Vagina (tissue), 2 donors: ENCODE measurements at regions not wholly inside any gene's neighbourhood (a gene's known extent, or its start where the extent isn't known, plus 50 kb on each side); places are given as distances from the start of the nearest gene placed in this dataset.

Source experiments
- DNase-seq, 2 donors: peaks; one replicate each; pipeline ENCODE4 v3.0.0-alpha.2; 2017; ENCODE audit errors: extremely low spot score in 2 of 2
- H3K27ac ChIP-seq: fragments of 200-600 bp; sonication (generic); one replicate; pipeline ENCODE4 v1.5.1; 2019
- H3K27me3 ChIP-seq: fragments of 200-600 bp; sonication (generic); one replicate; pipeline ENCODE4 v1.5.1; 2019
- H3K36me3 ChIP-seq, 2 donors: fragments of 200-600 bp; sonication (generic); one replicate each; pipeline ENCODE4 v1.5.1; 2017 to 2019
- H3K4me1 ChIP-seq: fragments of 200-600 bp; sonication (generic); one replicate; pipeline ENCODE4 v1.5.1; 2019
- H3K4me3 ChIP-seq, 2 donors: fragments of 200-600 bp; sonication (generic); 1 replicate in 1 of 2; 2 replicates in 1 of 2; pipeline ENCODE4 v1.5.1; 2016 to 2019
- H3K9me3 ChIP-seq: fragments of 200-600 bp; sonication (generic); one replicate; pipeline ENCODE4 v1.5.1; 2019
- POLR2A ChIP-seq, 2 donors: fragments of 450-650 bp; IDR thresholded peaks; one replicate each; pipeline ENCODE4 v1.6.1; 2017; ENCODE audit warnings: antibody characterized with exemption in 2 of 2, mild to moderate bottlenecking in 2 of 2, moderate library complexity in 2 of 2
- POLR2AphosphoS5 ChIP-seq, 2 donors: sonication (generic); formaldehyde crosslinking; IDR thresholded peaks; one replicate each; pipeline ENCODE4 v1.9.0; 2017; ENCODE audit warnings: antibody characterized with exemption in 2 of 2, mild to moderate bottlenecking in 2 of 2, low read depth in 1 of 2; ENCODE audit not compliant: insufficient read depth in 1 of 2
- intact Hi-C: fragments of 100-400 bp; cut with DNase I; formaldehyde crosslinking; loops from one replicate; pipeline ENCODE4 v1.15.1; 2023
- TF ChIP-seq, protein P1 (sequence below), 3 experiments: fragments of 450-650 bp in 2 of 3; fragments of 200-600 bp in 1 of 3; sonication (generic) in 1 of 3; IDR thresholded peaks; one replicate each; pipeline ENCODE4 v1.5.1; 2017 to 2019; ENCODE audit warnings: antibody characterized with exemption in 3 of 3, mild to moderate bottlenecking in 2 of 3, moderate library complexity in 2 of 3

DNA sequence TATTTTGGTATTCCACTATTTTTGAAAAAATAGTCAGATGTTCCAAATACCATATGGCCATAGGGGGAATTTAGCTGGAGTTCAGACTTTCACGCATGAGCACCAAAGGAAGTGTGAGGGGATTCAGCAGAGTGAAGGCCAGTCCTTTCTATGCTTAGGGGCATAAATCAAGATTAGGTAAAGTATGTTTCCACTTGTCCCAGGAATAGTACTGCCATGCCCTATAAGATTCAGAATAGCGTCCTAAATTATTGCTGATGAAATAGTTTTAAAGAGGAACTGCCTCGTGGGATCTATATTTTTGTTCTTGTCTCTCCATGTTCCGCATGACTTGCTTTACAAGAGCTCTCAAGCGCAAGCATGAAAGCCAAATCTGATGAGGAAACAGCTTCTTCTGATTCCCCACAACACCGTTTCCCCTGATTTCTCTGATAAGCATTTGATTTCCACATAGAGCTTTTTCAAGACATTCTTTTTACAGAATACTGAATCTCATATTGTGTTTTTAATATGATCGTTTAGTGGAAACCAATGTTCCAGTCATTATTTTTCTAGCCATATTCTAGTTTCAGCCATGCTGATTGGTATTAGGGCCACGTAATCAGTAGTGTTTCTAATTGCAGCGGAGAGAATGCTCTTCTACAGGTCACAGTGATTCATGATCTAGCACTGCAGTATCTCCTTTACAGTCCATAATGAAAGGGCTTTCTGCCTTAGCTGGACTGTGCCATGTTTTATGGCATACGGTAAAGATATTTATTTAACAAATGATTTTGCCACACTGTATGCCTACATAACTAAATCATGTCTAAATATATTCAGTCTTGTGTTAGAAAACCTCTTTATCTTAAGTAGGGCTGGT, 492.3 kb downstream of the CENPC start:
- intact Hi-C loops: no loop called here
- no peaks in the 10 kb centered on the region for H3K27me3 ChIP-seq
- no peak overlapping the region for H3K27ac ChIP-seq
- H3K4me1 ChIP-seq: no peaks in the 10 kb centered on the region
- no peaks in the 10 kb centered on the region for H3K36me3 ChIP-seq
- TF ChIP-seq, protein P1, sequence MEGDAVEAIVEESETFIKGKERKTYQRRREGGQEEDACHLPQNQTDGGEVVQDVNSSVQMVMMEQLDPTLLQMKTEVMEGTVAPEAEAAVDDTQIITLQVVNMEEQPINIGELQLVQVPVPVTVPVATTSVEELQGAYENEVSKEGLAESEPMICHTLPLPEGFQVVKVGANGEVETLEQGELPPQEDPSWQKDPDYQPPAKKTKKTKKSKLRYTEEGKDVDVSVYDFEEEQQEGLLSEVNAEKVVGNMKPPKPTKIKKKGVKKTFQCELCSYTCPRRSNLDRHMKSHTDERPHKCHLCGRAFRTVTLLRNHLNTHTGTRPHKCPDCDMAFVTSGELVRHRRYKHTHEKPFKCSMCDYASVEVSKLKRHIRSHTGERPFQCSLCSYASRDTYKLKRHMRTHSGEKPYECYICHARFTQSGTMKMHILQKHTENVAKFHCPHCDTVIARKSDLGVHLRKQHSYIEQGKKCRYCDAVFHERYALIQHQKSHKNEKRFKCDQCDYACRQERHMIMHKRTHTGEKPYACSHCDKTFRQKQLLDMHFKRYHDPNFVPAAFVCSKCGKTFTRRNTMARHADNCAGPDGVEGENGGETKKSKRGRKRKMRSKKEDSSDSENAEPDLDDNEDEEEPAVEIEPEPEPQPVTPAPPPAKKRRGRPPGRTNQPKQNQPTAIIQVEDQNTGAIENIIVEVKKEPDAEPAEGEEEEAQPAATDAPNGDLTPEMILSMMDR (IDR thresholded peaks at IDR 0.05): no peak
- no peak for TF ChIP-seq POLR2AphosphoS5 (IDR thresholded peaks at IDR 0.05; ENCODE audit: insufficient read depth in 1 of 2, low read depth in 1 of 2)
- no peaks in the 10 kb centered on the region for H3K9me3 ChIP-seq
- DNase-seq: no peak
- H3K4me3 ChIP-seq: no peak overlapping the region

DNA sequence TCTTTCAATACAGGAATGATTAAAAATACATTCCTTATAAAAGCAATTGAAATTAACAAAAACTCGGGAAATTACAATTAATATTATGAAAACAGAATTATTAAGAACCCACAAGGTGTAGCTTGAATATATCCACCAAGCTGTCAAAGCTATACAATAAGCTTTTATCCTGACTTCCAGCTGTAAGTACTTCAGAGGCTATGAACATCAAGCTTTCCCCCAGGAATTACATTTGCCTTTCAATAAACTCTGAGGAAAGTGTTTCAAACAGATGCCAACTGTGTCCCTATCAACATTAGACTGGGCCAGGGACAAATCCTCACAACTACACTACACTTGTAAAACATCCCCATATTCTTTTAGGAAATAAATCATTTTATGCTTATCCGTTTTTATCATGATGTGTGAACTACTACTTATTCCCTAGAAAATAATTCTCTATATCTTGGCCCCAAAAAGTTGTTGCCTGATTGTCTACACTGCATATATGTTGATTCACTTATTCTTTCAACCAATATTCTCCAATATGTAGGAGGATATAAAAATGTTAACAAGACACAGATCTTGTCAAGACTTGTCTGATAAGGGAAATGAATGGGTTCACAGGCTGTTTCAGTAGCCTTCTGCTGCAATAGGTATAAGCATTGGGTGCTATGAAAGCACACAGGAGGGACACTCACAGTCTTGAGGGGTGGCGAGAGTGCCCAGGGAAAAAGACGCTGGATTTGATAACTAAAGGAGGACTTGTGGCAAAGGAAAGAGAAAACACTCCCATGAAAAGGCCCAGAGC, 494.1 kb downstream of the CENPC start:
- no peak for DNase-seq
- Histone ChIP-seq H3K4me1 (no peaks in the 10 kb centered on the region), H3K36me3 (no peaks in the 10 kb centered on the region), H3K9me3 (no peaks in the 10 kb centered on the region), H3K27ac (no peak overlapping the region), H3K27me3 (no peaks in the 10 kb centered on the region), H3K4me3 (no peak overlapping the region)
- TF ChIP-seq, protein P1 (IDR thresholded peaks at IDR 0.05): no peak
- TF ChIP-seq POLR2AphosphoS5 (IDR thresholded peaks at IDR 0.05; ENCODE audit: insufficient read depth in 1 of 2, low read depth in 1 of 2) (no peak), POLR2A (IDR thresholded peaks at IDR 0.05) (no peak)
- intact Hi-C loops: no loop called here

DNA sequence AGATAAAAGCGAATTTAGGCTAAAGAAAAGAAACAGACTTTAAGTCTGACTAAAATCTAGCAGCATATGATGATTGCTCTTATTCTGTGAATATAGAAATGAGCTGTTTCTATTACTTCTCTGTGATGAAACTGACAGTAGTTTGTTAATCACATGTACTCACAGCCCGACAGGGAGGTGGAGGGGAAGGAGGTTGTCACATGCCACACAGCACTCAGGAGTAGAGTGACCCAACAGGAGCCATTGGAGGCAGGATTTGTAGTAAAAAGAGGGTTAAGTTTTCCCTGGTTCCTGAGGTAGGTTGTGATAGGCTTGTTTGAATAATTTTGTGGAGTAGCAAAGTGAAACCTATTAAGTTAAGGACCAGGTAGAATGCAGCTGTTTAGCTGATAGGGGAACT, 495.9 kb downstream of the CENPC start:
- intact Hi-C loops: no loop called here
- TF ChIP-seq POLR2A (IDR thresholded peaks at IDR 0.05): no peak
- no peak for TF ChIP-seq POLR2AphosphoS5 (IDR thresholded peaks at IDR 0.05; ENCODE audit: insufficient read depth in 1 of 2, low read depth in 1 of 2)
- TF ChIP-seq, protein P1 (IDR thresholded peaks at IDR 0.05): no peak

DNA sequence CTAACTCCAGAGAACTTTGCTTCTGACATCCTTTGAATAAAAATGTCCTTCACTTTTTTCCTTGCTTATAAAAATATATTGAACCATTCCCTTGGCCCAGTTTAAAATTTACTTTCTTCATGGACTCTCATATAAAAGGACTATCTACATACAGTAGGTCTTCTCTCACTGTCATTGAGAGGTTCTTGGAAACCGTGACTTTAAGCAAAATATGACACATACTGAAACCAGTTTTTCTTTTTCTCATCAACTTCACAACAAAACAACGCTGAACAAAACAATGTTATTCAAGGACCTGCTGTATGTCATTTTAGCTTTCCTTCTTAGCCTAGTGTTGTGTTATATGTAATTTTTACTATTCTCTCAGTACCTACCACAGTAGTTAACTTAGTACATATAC, 496.8 kb downstream of the CENPC start:
- H3K9me3 ChIP-seq: no peaks in the 10 kb centered on the region
- intact Hi-C loops: no loop called here

More for the DNA sequence above, 495.9 kb downstream of the CENPC start:
- Histone ChIP-seq H3K27me3 (no peaks in the 10 kb centered on the region), H3K9me3 (no peaks in the 10 kb centered on the region), H3K36me3 (no peaks in the 10 kb centered on the region), H3K4me3 (no peak overlapping the region), H3K4me1 (no peaks in the 10 kb centered on the region), H3K27ac (no peak overlapping the region)
- DNase-seq: no peak

More for the DNA sequence above, 496.8 kb downstream of the CENPC start:
- DNase-seq: no peak
- H3K27ac ChIP-seq: no peak overlapping the region
- H3K4me1 ChIP-seq: no peaks in the 10 kb centered on the region
- no peaks in the 10 kb centered on the region for H3K36me3 ChIP-seq
- TF ChIP-seq POLR2AphosphoS5 (IDR thresholded peaks at IDR 0.05; ENCODE audit: insufficient read depth in 1 of 2, low read depth in 1 of 2): no peak
- TF ChIP-seq POLR2A (IDR thresholded peaks at IDR 0.05): no peak
- TF ChIP-seq, protein P1 (IDR thresholded peaks at IDR 0.05): no peak
- H3K27me3 ChIP-seq: no peaks in the 10 kb centered on the region
- H3K4me3 ChIP-seq: no peak overlapping the region
